Activated naive CD4-positive, alpha-beta T cell (primary cell): ENCODE measurements at regions not wholly inside any gene's neighbourhood (a gene's known extent, or its start where the extent isn't known, plus 50 kb on each side); places are given as distances from the start of the nearest gene placed in this dataset.
"Not testable (repeated sequence)": the region's sequence is repeated elsewhere in the genome, so short reads cannot be mapped to it uniquely, and the experiment has no call there.

Experiments
- DNase-seq, 4 experiments: peaks; one replicate each; lab custom pipeline; 2025; lab: John Stamatoyannopoulos, UW

GRCh38 chr22:48494256-48494967 lies 1333.3 kb downstream of the BRD1 start:
- no peak for DNase-seq

GRCh38 chr22:48493733-48494132 lies 1333.9 kb downstream of the BRD1 start:
- no peak for DNase-seq

GRCh38 chr22:48492366-48493320 lies 1335.0 kb downstream of the BRD1 start:
- no peak for DNase-seq

- DNase-seq, result no peak
Measured at GRCh38 chr22:48491451-48491941, 1336.2 kb downstream of the BRD1 start.

GRCh38 chr22:48490500-48491411 lies 1336.9 kb downstream of the BRD1 start:
- DNase-seq, result no peak

- DNase-seq, result no peak
Measured at GRCh38 chr22:48489551-48490499, 1337.8 kb downstream of the BRD1 start.

- DNase-seq, result no peak
Measured at GRCh38 chr22:48488611-48489511, 1338.8 kb downstream of the BRD1 start.

- no peak for DNase-seq
Measured at GRCh38 chr22:48488149-48488551, 1339.5 kb downstream of the BRD1 start.

GRCh38 chr22:48486558-48486957 lies 1341.1 kb downstream of the BRD1 start:
- no peak for DNase-seq

GRCh38 chr22:48486134-48486532 lies 1341.5 kb downstream of the BRD1 start:
- DNase-seq, result no peak

GRCh38 chr22:48485149-48486133 lies 1342.2 kb downstream of the BRD1 start:
- DNase-seq, result no peak

- no peak for DNase-seq
Measured at GRCh38 chr22:48483764-48484528, 1343.7 kb downstream of the BRD1 start.

GRCh38 chr22:48482771-48483170 lies 1344.9 kb downstream of the BRD1 start:
- DNase-seq, result no peak

GRCh38 chr22:48482198-48482597 lies 1345.5 kb downstream of the BRD1 start:
- not testable (repeated sequence) for DNase-seq

GRCh38 chr22:48481748-48482147 lies 1345.9 kb downstream of the BRD1 start:
- DNase-seq, result no peak

- no peak for DNase-seq
Measured at GRCh38 chr22:48478529-48479265, 1349.0 kb downstream of the BRD1 start.

- DNase-seq, result no peak
Measured at GRCh38 chr22:48478124-48478523, 1349.5 kb downstream of the BRD1 start.
